ENCODE measurements at regions not wholly inside any gene's neighbourhood (a gene's known extent, or its start where the extent isn't known, plus 50 kb on each side); places are given as distances from the start of the nearest gene placed in this dataset.
"Not testable (repeated sequence)": the region's sequence is repeated elsewhere in the genome, so short reads cannot be mapped to it uniquely, and the experiment has no call there.

- TF ChIP-seq CTCF, POLR2A, EP300 (IDR thresholded peaks at IDR 0.05): not testable (repeated sequence)
Observed at GRCh38 chr12:96128292-96128691, 65.9 kb upstream of the ELK3 start.
